ENCODE measurements at regions not wholly inside any gene's neighbourhood (a gene's known extent, or its start where the extent isn't known, plus 50 kb on each side); places are given as distances from the start of the nearest gene placed in this dataset.
"Not testable (repeated sequence)": the region's sequence is repeated elsewhere in the genome, so short reads cannot be mapped to it uniquely, and the experiment has no call there.

DNA sequence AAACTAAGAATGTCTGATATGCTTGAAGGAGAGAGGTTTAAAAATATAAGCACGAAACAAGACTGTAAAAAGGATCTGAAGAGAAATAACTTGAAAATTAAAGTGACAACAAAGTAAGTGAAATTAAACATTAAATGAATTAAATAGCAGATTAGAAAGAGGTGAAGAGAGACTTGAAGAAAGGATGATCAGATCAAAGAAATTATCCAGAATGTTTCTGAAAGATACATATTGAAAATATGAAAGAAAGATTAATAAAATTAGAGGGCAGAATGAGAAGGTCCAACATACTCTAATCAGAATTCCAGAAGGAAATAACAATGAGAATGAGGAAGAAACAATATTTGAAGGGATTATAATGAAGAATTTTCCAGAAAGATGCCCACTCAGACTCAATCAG is 151.1 kb downstream of the FAM76B start:
- TF ChIP-seq, protein P1, sequence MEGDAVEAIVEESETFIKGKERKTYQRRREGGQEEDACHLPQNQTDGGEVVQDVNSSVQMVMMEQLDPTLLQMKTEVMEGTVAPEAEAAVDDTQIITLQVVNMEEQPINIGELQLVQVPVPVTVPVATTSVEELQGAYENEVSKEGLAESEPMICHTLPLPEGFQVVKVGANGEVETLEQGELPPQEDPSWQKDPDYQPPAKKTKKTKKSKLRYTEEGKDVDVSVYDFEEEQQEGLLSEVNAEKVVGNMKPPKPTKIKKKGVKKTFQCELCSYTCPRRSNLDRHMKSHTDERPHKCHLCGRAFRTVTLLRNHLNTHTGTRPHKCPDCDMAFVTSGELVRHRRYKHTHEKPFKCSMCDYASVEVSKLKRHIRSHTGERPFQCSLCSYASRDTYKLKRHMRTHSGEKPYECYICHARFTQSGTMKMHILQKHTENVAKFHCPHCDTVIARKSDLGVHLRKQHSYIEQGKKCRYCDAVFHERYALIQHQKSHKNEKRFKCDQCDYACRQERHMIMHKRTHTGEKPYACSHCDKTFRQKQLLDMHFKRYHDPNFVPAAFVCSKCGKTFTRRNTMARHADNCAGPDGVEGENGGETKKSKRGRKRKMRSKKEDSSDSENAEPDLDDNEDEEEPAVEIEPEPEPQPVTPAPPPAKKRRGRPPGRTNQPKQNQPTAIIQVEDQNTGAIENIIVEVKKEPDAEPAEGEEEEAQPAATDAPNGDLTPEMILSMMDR (conservative IDR thresholded peaks at IDR 0.05; ENCODE audit: low read depth, low read length) = no peak
- no peak overlapping the region for H3K4me3 ChIP-seq (ENCODE audit: low read depth, low read length)
- DNase-seq (ENCODE audit: low read depth) = no peak

DNA sequence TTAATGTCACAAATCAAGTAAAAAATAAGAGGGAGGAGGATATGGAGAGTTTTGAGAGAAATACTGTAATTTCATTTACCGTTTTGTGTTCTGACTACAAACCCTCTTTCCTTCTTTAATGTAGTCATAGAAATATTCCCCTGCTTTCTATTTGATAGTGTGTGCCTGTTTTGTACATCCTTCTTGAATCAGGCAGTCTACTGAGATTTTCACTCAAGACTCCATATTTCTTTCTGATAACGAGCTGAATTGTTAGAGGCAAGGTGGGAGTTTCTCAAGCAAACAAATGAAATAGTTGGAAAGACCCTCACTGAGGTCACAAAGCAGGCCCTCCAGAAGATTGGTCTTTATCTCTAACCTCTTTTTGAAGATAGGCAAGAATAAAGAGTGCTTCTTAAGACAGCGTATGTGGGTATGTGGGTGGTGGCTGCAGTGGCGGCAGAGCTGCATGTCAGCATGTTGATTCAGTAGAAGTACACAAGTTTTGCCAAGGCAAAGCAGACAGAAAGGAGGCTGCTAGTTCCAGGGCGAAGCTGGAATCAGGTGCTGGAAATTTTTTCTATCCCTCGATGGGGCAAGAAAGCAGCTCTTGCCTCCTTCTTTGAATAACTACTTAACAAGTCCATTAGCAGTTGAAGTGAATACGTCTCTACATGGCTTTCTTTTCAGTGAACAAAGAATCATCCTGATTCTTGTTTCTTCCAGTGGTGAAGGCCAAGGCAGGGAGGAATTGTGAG is 164.2 kb downstream of the FAM76B start:
- H3K4me3 ChIP-seq (ENCODE audit: low read depth, low read length) = no peak overlapping the region
- TF ChIP-seq, protein P1 (conservative IDR thresholded peaks at IDR 0.05; ENCODE audit: low read depth, low read length) = no peak
- DNase-seq (ENCODE audit: low read depth) = no peak

DNA sequence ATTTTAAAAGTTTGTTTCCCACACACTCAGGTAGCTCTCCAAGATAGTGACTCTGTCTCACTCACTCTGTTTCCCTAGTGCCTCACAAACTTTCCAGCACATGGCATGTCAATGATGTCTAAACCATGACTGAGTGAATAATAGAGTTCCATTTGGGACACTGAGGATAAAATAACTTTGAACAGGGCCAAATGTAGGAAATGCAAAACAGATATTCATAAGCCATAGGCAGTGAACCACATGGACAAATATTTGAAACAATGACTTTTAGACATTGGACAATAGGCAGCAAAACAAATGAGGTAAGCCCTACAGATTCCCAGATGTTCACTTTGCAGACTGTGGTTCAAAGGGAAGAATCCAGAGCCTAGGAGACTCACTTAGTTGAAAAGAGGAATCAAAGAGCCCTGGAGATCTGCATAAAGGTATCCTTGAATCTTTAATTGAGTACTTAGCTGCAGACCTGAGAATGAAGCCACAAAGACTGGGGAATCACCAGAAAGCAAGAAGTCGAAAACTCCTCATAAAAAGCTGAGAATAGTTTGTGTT is 173.3 kb downstream of the FAM76B start:
- TF ChIP-seq, protein P1 (conservative IDR thresholded peaks at IDR 0.05; ENCODE audit: low read depth, low read length) = no peak
- no peak overlapping the region for H3K4me3 ChIP-seq (ENCODE audit: low read depth, low read length)
- DNase-seq (ENCODE audit: low read depth) = no peak

DNA sequence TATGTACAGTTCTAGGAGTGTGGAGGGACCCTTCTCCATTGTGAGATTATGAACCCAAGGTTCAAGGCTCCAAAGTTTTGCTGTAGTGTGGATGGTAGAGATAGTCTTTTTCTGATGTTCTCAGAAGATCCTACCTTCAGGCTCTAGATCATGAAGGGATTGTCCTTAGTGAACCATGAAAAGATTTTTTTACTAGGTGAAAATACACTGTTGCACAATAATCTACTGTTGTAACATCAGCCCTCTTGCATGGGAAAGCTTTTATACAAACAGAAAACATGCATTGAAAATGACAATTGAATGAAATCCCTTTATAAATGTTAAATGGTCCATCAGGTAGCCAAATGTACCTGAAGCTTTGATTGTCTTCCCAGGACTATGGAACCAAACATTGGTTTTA is 177.8 kb downstream of the FAM76B start:
- no peak overlapping the region for H3K4me3 ChIP-seq (ENCODE audit: low read depth, low read length)
- DNase-seq (ENCODE audit: low read depth) = no peak
- TF ChIP-seq, protein P1 (conservative IDR thresholded peaks at IDR 0.05; ENCODE audit: low read depth, low read length) = no peak

DNA sequence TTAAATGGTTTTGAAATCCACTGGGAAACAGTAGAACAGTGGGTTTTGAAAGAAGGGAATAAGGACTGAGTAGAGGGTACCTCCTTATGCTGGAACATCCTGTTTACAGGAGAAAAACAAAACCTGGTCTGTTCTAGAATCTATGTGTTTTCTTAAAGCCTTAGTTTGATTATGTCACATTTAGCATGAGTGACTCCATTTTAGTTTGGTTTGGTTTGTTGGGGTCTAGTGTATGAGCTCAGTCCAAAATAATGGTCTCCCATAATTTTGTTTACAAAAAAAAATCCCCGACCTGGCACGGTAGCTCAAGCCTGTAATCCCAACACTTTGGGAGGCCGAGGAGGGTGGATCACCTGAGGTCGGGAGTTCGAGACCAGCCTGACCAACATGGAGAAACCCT is 179.4 kb downstream of the FAM76B start:
- H3K4me3 ChIP-seq (ENCODE audit: low read depth, low read length) = not testable (repeated sequence)

DNA sequence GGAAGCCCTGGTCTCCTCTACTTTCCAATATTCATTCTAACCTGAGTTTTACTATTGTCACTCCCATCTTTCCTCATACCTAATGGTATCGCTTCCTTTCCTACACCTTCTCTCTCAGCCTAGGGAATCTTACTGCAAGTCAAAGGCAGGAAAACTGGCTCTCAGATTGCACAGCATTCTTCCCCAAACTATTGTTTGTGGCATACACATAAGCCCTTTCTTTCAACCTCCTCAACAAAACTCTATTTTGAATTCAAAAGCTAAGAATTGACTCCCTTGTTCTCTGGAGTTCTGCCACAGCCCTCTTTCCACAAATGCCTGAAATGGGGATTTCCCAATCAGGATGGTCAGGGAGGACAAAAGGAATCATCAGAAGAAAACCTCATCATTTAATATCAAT is 181.5 kb downstream of the FAM76B start:
- no peak overlapping the region for H3K4me3 ChIP-seq (ENCODE audit: low read depth, low read length)
- no peak for DNase-seq (ENCODE audit: low read depth)
- TF ChIP-seq, protein P1 (conservative IDR thresholded peaks at IDR 0.05; ENCODE audit: low read depth, low read length) = no peak

More for the DNA sequence above, 179.4 kb downstream of the FAM76B start:
- not testable (repeated sequence) for DNase-seq (ENCODE audit: low read depth)

DNA sequence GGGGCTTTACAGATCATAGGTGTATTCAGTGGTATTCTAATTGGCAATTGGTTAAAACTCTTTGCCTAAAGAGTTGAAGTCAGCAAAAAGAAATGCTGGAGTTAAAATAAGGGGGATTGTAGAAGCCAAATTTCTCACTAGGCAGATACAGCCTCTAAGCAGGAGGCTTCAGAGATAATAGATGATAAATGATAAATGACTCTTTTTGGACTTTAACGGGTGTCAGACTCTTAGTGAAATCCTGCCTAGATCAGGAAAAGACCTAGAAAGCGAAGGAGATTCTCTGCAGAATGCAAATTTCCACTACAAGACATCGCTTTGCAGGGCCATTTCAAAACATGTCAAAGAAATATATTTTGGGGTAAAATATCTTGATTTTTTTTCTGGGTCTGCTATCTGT is 182.8 kb downstream of the FAM76B start:
- TF ChIP-seq, protein P1 (conservative IDR thresholded peaks at IDR 0.05; ENCODE audit: low read depth, low read length) = no peak
- DNase-seq (ENCODE audit: low read depth) = no peak
- H3K4me3 ChIP-seq (ENCODE audit: low read depth, low read length) = no peak overlapping the region

Data from epithelial cell of proximal tubule (primary cell).